ENCODE measurements at regions not wholly inside any gene's neighbourhood (a gene's known extent, or its start where the extent isn't known, plus 50 kb on each side); places are given as distances from the start of the nearest gene placed in this dataset.

GRCh38 chr7:115127399-115128021 lies 205.6 kb downstream of the MDFIC start (continued):
- TF ChIP-seq ZNF331 (CRISPR knock-in tag; IDR thresholded peaks at IDR 0.05; ENCODE audit: low read depth) (no peak), EZH2phosphoT487 (IDR thresholded peaks at IDR 0.05; ENCODE audit: unreplicated experiment) (no peak)

DNA sequence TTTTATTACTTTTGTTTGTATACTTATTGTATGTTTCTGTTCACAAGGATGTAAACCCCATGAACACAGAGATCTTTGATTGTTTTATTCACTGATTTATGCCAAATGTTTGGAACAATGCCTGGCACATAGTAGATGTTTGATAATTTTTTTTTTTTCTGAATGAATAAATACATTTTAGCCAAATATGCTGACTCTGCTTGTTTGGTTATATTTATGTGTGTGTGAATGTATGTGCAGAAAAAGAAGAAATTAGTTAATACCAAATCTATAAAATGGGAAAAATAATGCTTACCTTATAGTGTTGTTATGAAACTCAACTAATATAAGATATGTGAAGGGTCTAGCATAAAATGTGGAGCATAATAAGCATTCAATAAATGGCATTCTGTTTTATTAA lies 203.9 kb downstream of the MDFIC start:
- Mint-ChIP-seq H3K27ac (no peak overlapping the region), H3K36me3 (ENCODE audit: low read depth) (no peaks in the 10 kb centered on the region), H3K27me3 (ENCODE audit: insufficient read depth, low read depth, poor library complexity) (no peaks in the 10 kb centered on the region), H3K9me3 (no peaks in the 10 kb centered on the region; the same call in 2 of the 3 replicates), H3K4me1 (peaks cover 5% of the 10 kb centered on the region; the same call in 2 of the 3 replicates), H3K4me3 (no peak overlapping the region)
- no peak for TF ChIP-seq STAT1 (IDR thresholded peaks at IDR 0.05; ENCODE audit: unreplicated experiment)
- TF ChIP-seq EZH2 (IDR thresholded peaks at IDR 0.05; ENCODE audit: low read depth, unreplicated experiment) = no peak
- TF ChIP-seq JUNB (IDR thresholded peaks at IDR 0.05; ENCODE audit: unreplicated experiment) = no peak
- no peak for TF ChIP-seq REST (IDR thresholded peaks at IDR 0.05; ENCODE audit: unreplicated experiment)
- TF ChIP-seq, protein P1, sequence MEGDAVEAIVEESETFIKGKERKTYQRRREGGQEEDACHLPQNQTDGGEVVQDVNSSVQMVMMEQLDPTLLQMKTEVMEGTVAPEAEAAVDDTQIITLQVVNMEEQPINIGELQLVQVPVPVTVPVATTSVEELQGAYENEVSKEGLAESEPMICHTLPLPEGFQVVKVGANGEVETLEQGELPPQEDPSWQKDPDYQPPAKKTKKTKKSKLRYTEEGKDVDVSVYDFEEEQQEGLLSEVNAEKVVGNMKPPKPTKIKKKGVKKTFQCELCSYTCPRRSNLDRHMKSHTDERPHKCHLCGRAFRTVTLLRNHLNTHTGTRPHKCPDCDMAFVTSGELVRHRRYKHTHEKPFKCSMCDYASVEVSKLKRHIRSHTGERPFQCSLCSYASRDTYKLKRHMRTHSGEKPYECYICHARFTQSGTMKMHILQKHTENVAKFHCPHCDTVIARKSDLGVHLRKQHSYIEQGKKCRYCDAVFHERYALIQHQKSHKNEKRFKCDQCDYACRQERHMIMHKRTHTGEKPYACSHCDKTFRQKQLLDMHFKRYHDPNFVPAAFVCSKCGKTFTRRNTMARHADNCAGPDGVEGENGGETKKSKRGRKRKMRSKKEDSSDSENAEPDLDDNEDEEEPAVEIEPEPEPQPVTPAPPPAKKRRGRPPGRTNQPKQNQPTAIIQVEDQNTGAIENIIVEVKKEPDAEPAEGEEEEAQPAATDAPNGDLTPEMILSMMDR (conservative IDR thresholded peaks at IDR 0.05; ENCODE audit: low read depth in 2 of 2) = no peak
- no peak for TF ChIP-seq POLR2AphosphoS5 (IDR thresholded peaks at IDR 0.05; ENCODE audit: low read depth)
- TF ChIP-seq ZNF331 (CRISPR knock-in tag; IDR thresholded peaks at IDR 0.05; ENCODE audit: low read depth) = no peak
- Histone ChIP-seq H3F3A (replicated peaks; ENCODE audit: low read depth) (no peaks in the 10 kb centered on the region), H3K4me2 (no peak overlapping the region), H3K4me1 (ENCODE audit: insufficient read depth) (no peaks in the 10 kb centered on the region), H3K27ac (ENCODE audit: low read depth) (no peak overlapping the region), H4K20me1 (replicated peaks; ENCODE audit: insufficient read depth) (no peaks in the 10 kb centered on the region), H3K9me2 (ENCODE audit: insufficient read depth) (0 out of 2 replicates have a peak, but pooled peaks cover 3% of the 10 kb centered on the region), H3K36me3 (ENCODE audit: insufficient read depth) (no peaks in the 10 kb centered on the region), H3K27me3 (ENCODE audit: insufficient read depth) (no peaks in the 10 kb centered on the region), H3K79me2 (replicated peaks; ENCODE audit: insufficient read depth) (no peaks in the 10 kb centered on the region), H3K4me3 (no peak overlapping the region), H2AFZ (no peak overlapping the region)
- ATAC-seq (no peak), DNase-seq (ENCODE audit: low spot score) (no peak)
